HS-5 (cell line): ENCODE measurements at regions not wholly inside any gene's neighbourhood (a gene's known extent, or its start where the extent isn't known, plus 50 kb on each side); places are given as distances from the start of the nearest gene placed in this dataset.

Experiments used
- DNase-seq: peaks from one replicate; pipeline ENCODE4 v3.0.0-alpha.2; 2012; ENCODE audit warnings: low read depth

DNA sequence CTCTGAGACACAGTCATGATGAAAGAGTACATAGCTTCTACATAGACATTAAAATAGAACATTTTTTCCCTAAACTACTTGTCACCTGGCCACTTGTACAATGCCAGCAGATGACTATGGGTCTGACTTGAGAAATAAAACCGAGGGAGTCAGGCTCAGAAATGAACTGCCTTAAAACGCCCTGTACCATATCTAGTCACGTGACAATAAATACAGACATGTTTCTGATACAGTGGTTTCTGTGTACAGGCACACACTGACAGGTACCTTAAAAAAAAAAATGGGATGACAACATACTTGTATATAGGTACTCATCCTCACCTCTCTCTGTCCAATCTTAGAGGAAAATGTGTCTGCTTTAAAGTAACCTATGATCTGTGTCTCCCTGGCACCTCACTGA, 144.1 kb downstream of the SH3BGRL2 start:
- no peak for DNase-seq

- no peak for DNase-seq
These were observed 133.6 kb downstream of the SH3BGRL2 start for GRCh38 chr6:79764747-79765146.

DNA sequence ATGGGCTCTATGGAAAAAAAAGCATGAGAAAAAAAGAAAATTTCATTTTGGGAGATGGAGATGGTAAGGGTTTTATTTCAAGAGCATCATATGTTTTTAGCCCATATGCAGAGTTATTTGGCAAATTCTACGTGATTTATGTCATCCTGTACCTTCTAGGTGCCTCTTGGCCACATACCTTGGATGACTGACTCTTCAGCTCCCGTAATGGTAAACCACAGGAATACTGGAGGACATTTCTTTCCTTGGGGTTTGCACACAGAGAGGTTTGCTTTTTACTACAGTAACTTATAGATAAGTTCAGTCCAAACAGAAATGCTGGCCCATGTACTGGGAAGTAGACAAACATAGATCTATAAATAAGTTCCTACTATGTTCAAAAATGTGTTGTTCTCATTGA, 132.2 kb downstream of the SH3BGRL2 start:
- no peak for DNase-seq

DNA sequence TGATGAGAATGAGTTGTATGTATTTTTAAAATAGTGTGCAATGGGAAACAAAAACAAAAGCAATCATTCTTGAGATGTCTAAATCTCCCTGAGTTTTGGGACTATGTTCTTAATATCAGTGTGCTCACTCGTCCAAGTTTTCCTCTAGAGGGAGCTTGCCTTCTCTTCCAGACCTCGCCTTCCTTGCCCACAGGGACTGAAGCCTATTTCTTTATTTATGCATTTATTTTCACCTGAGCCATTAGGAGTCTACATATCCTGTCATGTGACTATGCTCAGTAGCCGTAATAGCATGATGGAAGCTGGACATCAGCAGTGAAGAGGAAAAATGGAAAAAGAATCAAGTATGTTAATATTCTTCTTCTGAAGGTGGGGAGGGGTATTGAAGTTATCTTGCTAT, 131.2 kb downstream of the SH3BGRL2 start:
- DNase-seq, result no peak

DNA sequence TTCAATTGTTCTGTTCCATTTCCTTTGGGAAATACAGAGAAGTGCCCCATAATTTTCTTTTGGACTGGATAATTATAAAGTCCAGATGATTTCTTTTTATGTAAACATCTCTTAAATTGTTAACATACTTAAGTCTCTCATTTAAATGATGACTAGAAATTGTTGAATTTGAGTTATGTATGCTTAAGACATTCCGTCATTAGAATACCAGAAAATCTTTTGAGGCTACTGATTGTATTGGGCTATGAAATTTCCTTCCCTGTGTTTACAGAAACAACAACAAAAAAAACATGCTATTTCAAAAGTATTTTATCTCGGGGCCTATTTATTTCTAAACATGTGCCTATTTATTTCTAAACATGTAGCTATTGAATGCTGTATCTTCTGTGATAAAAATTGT, 125.4 kb downstream of the SH3BGRL2 start:
- no peak for DNase-seq

DNA sequence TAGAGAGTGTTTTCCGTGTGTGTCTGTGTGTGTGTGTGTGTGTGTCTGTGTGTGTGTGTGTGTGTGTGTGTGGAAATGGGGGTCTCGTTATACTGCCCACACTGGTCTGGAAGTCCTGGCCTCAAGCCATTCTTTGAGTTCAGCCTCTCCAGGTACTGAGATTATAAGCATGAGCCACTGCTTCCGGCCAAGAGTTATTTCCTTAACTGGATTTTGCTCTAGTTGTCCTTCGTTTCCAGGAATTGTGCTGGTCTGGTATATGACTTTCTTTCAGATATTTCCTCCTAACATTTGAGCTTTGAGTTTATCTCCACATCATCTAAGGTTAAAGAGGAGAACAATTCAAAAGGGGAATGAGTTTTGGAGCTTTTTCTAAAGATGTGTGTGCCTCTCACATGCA, 124.8 kb downstream of the SH3BGRL2 start:
- DNase-seq, result no peak
